HCT116 (cell line): ENCODE measurements at regions not wholly inside any gene's neighbourhood (a gene's known extent, or its start where the extent isn't known, plus 50 kb on each side); places are given as distances from the start of the nearest gene placed in this dataset.

ENCODE experiments used
- ATAC-seq: fragments of 200-7000 bp; cut with Tn5 transposase; 2 replicates; pipeline ENCODE4 v1.9.1; 2020; ENCODE audit warnings: mild to moderate bottlenecking, moderate library complexity
- BruUV-seq: library from RNA; stranded (reverse); fragments of 400-500 nt; replicated peaks from 2 replicates; lab custom pipeline; 2021; lab: Mats Ljungman, UMichigan
- CTCF ChIA-PET: fragments of 300-600 bp; sonication (Branson Sonifier 250); formaldehyde crosslinking; loops from one replicate; lab custom pipeline; 2021; ENCODE audit warnings: antibody characterized with exemption; lab: Charles Lee
- POLR2A ChIA-PET: fragments of 300-600, 350-600 bp; sonication (Branson Sonifier 250); formaldehyde crosslinking; loops from one replicate; lab custom pipeline; 2021; ENCODE audit warnings: antibody characterized with exemption; lab: Charles Lee
- RAD21 ChIA-PET, 2 experiments: fragments of 300-600 bp; sonication (Branson Sonifier 250); formaldehyde crosslinking; loops; one replicate each; lab custom pipeline; 2023; ENCODE audit warnings: low total read pairs in 2 of 2; ENCODE audit not compliant: uncharacterized antibody in 2 of 2, unreplicated experiment in 2 of 2, low non-redundant PET in 1 of 2; lab: Charles Lee
- DNase-seq: peaks from one replicate; pipeline ENCODE4 v3.0.0-alpha.2; 2010; ENCODE audit warnings: low read depth, low spot score
- H2AFZ ChIP-seq: fragments of 200-600 bp; shearing (Covaris generic), sonication (generic); 2 replicates; pipeline ENCODE4 v1.6.1; 2017; ENCODE audit warnings: low read depth, mixed run types, mixed read lengths, antibody characterized with exemption, low read length; ENCODE audit not compliant: poor library complexity, severe bottlenecking
- H3K27ac ChIP-seq: 2 replicates; pipeline ENCODE4 v1.5.1; 2012; ENCODE audit warnings: low read depth, low read length
- H3K27me3 ChIP-seq: fragments of 200-600 bp; sonication (generic); 2 replicates; pipeline ENCODE4 v1.6.1; 2016; ENCODE audit warnings: mixed run types, low read length, mixed read lengths; ENCODE audit not compliant: insufficient read depth
- H3K36me3 ChIP-seq, 2 experiments: fragments of 200-500 bp in 1 of 2; fragments of 200-600 bp in 1 of 2; sonication (Bioruptor generic) in 1 of 2; sonication (generic) in 1 of 2; 2 replicates each; pipeline versions ENCODE4 v1.5.1 to v1.6.1; 2014 to 2016; ENCODE audit warnings: low read length in 2 of 2, inconsistent platforms in 1 of 2, mixed read lengths in 1 of 2, mixed run types in 1 of 2; ENCODE audit not compliant: insufficient read depth in 2 of 2, control insufficient read depth in 1 of 2
- H3K4me1 ChIP-seq, 2 experiments: fragments of 200-600 bp in 1 of 2; sonication (generic) in 1 of 2; 2 replicates each; pipeline versions ENCODE4 v1.5.1 to v1.6.1; 2012 to 2017; ENCODE audit warnings: low read length in 2 of 2, inconsistent platforms in 1 of 2, mild to moderate bottlenecking in 1 of 2, mixed read lengths in 1 of 2, mixed run types in 1 of 2, moderate library complexity in 1 of 2; ENCODE audit not compliant: insufficient read depth in 2 of 2, control insufficient read depth in 1 of 2
- H3K4me2 ChIP-seq: fragments of 200-600 bp; sonication (generic); 2 replicates; pipeline ENCODE4 v1.6.1; 2017; ENCODE audit warnings: mixed run types, low read length, mixed read lengths
- H3K4me3 ChIP-seq, 2 experiments: fragments of 200-600 bp in 1 of 2; sonication (generic) in 1 of 2; replicated peaks in 1 of 2; 2 replicates each; pipeline ENCODE4 v1.5.1; 2011 to 2016; ENCODE audit warnings: low read length in 2 of 2, control low read depth in 1 of 2, low read depth in 1 of 2, mild to moderate bottlenecking in 1 of 2, mixed read lengths in 1 of 2, mixed run types in 1 of 2
- H3K79me2 ChIP-seq: fragments of 200-600 bp; sonication (generic); 2 replicates; pipeline ENCODE4 v1.6.1; 2017; ENCODE audit warnings: mild to moderate bottlenecking, mixed run types, low read length, moderate library complexity, mixed read lengths; ENCODE audit not compliant: insufficient read depth
- H3K9ac ChIP-seq: fragments of 200-600 bp; sonication (generic); 2 replicates; pipeline ENCODE4 v1.6.1; 2016; ENCODE audit warnings: low read length, mixed read lengths
- H3K9me2 ChIP-seq: fragments of 200-600 bp; sonication (generic), shearing (Covaris generic); 2 replicates; pipeline ENCODE4 v1.6.1; 2017; ENCODE audit warnings: mixed run types, mild to moderate bottlenecking, moderate library complexity; ENCODE audit not compliant: insufficient read depth
- H3K9me3 ChIP-seq, 2 experiments: fragments of 200-500 bp in 1 of 2; fragments of 200-600 bp in 1 of 2; sonication (Bioruptor generic) in 1 of 2; sonication (generic) in 1 of 2; 2 replicates each; pipeline ENCODE4 v1.6.1; 2014 to 2017; ENCODE audit warnings: low read length in 2 of 2, mixed read lengths in 2 of 2, inconsistent platforms in 1 of 2, low read depth in 1 of 2, mild to moderate bottlenecking in 1 of 2, mixed run types in 1 of 2, moderate library complexity in 1 of 2; ENCODE audit not compliant: control insufficient read depth in 1 of 2, insufficient read depth in 1 of 2
- H4K20me1 ChIP-seq: fragments of 200-600 bp; sonication (generic), shearing (Covaris generic); 2 replicates; pipeline ENCODE4 v1.6.1; 2017; ENCODE audit warnings: mixed run types, mild to moderate bottlenecking, moderate library complexity; ENCODE audit not compliant: insufficient read depth
- CEBPB ChIP-seq: IDR thresholded peaks from 2 replicates; pipeline ENCODE4 v1.6.1; 2012; ENCODE audit warnings: low read depth
- CTCF ChIP-seq, 3 experiments: fragments of 200-600 bp in 1 of 3; sonication (generic) in 1 of 3; IDR thresholded peaks in 2 of 3; conservative IDR thresholded peaks in 1 of 3; 2 replicates each; pipeline ENCODE4 v1.5.1; 2012 to 2017; ENCODE audit warnings: low read depth in 2 of 3, low read length in 2 of 3, antibody characterized with exemption in 1 of 3, borderline replicate concordance in 1 of 3, control low read depth in 1 of 3, mild to moderate bottlenecking in 1 of 3, mixed read lengths in 1 of 3, mixed run types in 1 of 3, moderate library complexity in 1 of 3; ENCODE audit not compliant: insufficient read depth in 1 of 3
- EGR1 ChIP-seq: IDR thresholded peaks from 2 replicates; pipeline ENCODE4 v1.6.1; 2012; ENCODE audit warnings: low read depth
- ELF1 ChIP-seq: IDR thresholded peaks from 2 replicates; pipeline ENCODE4 v1.6.1; 2012; ENCODE audit warnings: low read depth, borderline replicate concordance
- EZH2 ChIP-seq: fragments of 200-600 bp; sonication (generic); IDR thresholded peaks from 2 replicates; pipeline ENCODE4 v1.6.1; 2017; ENCODE audit warnings: antibody characterized with exemption, mixed run types
- EZH2phosphoT487 ChIP-seq: fragments of 200-600 bp; IDR thresholded peaks from 2 replicates; pipeline ENCODE4 v1.6.1; 2018; ENCODE audit warnings: antibody characterized with exemption, borderline replicate concordance
- FOSL1 ChIP-seq: IDR thresholded peaks from 2 replicates; pipeline ENCODE4 v1.6.1; 2012; ENCODE audit warnings: low read depth
- JUND ChIP-seq: IDR thresholded peaks from 2 replicates; pipeline ENCODE4 v1.6.1; 2012
- POLR2A ChIP-seq: IDR thresholded peaks from 2 replicates; pipeline ENCODE4 v1.7.0; 2011; ENCODE audit warnings: borderline replicate concordance; ENCODE audit not compliant: insufficient read depth, insufficient read length; ENCODE audit errors: extremely low read depth
- POLR2AphosphoS5 ChIP-seq: IDR thresholded peaks from 2 replicates; pipeline ENCODE4 v1.6.1; 2011; ENCODE audit warnings: mild to moderate bottlenecking, low read depth, low read length, moderate library complexity
- REST ChIP-seq: IDR thresholded peaks from 2 replicates; pipeline ENCODE4 v1.6.1; 2012; ENCODE audit warnings: low read depth
- SIN3A ChIP-seq: IDR thresholded peaks from 2 replicates; pipeline ENCODE4 v1.6.1; 2012; ENCODE audit warnings: low read depth
- SP1 ChIP-seq: IDR thresholded peaks from 2 replicates; pipeline ENCODE4 v1.6.1; 2012; ENCODE audit warnings: low read depth
- SRF ChIP-seq: IDR thresholded peaks from 2 replicates; pipeline ENCODE4 v1.6.1; 2012; ENCODE audit warnings: low read depth
- YY1 ChIP-seq: IDR thresholded peaks from 2 replicates; pipeline ENCODE4 v1.6.1; 2011; ENCODE audit warnings: low read length, low read depth, moderate library complexity, mild to moderate bottlenecking; ENCODE audit not compliant: insufficient replicate concordance; ENCODE audit errors: extremely low read depth
- ZFX ChIP-seq: fragments of 450-650 bp; IDR thresholded peaks from 2 replicates; pipeline ENCODE4 v1.6.1; 2017
- ZNF274 ChIP-seq: fragments of 200-500 bp; sonication (Bioruptor generic); IDR thresholded peaks from 2 replicates; pipeline ENCODE4 v1.6.1; 2014; ENCODE audit warnings: mild to moderate bottlenecking, low read depth, low read length, inconsistent platforms
- intact Hi-C: fragments of 100-400 bp; cut with micrococcal nuclease; formaldehyde crosslinking; loops from 2 replicates; pipeline ENCODE4 v1.10.0; 2022
- TF ChIP-seq, protein P1 (sequence below): IDR thresholded peaks from 2 replicates; pipeline ENCODE4 v1.6.1; 2012
- TF ChIP-seq, protein P2 (sequence below): IDR thresholded peaks from 2 replicates; pipeline ENCODE4 v1.6.1; 2011; ENCODE audit warnings: mild to moderate bottlenecking, low read length, moderate library complexity; ENCODE audit not compliant: insufficient replicate concordance; ENCODE audit errors: extremely low read depth
- TF ChIP-seq, protein P3 (sequence below): IDR thresholded peaks from 2 replicates; pipeline ENCODE4 v1.6.1; 2012

- Histone ChIP-seq H3K9me3 (no peaks in the 10 kb centered on the region), H4K20me1 (no peaks in the 10 kb centered on the region), H3K27me3 (no peaks in the 10 kb centered on the region), H3K4me2 (no peak overlapping the region), H3K9ac (no peak overlapping the region), H2AFZ (no peak overlapping the region), H3K36me3 (no peaks in the 10 kb centered on the region), H3K4me3 (no peak overlapping the region), H3K27ac (no peak overlapping the region), H3K79me2 (no peaks in the 10 kb centered on the region), H3K4me1 (no peaks in the 10 kb centered on the region), H3K9me2 (no peaks in the 10 kb centered on the region)
- no peak for DNase-seq
- ChIA-PET POLR2A (no interaction called here), RAD21 (no interaction called here), CTCF (interaction anchor here (2.3 kb wide), 1 partner anchor 11 kb away, joined by 9 read pairs; no protein-coding TSS in a partner anchor)
- intact Hi-C loops: no loop called here
- ATAC-seq: no peak
- no TSS peak for BruUV-seq
- TF ChIP-seq POLR2AphosphoS5 (no peak), EZH2 (no peak), CTCF (IDR thresholded peaks at IDR 0.05 in 2 of 3, conservative IDR thresholded peaks at IDR 0.05 in 1 of 3; ENCODE audit: borderline replicate concordance in 1 of 3, insufficient read depth in 1 of 3, low read depth in 2 of 3, low read length in 2 of 3) (no peak), REST (no peak), POLR2A (no peak), SP1 (no peak), YY1 (no peak), FOSL1 (no peak), CEBPB (no peak), SIN3A (no peak), EZH2phosphoT487 (no peak), ZFX (no peak), JUND (no peak), EGR1 (no peak), SRF (no peak), ZNF274 (no peak), ELF1 (no peak)
- TF ChIP-seq, protein P1, sequence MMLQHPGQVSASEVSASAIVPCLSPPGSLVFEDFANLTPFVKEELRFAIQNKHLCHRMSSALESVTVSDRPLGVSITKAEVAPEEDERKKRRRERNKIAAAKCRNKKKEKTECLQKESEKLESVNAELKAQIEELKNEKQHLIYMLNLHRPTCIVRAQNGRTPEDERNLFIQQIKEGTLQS: no peak
- TF ChIP-seq, protein P2, sequence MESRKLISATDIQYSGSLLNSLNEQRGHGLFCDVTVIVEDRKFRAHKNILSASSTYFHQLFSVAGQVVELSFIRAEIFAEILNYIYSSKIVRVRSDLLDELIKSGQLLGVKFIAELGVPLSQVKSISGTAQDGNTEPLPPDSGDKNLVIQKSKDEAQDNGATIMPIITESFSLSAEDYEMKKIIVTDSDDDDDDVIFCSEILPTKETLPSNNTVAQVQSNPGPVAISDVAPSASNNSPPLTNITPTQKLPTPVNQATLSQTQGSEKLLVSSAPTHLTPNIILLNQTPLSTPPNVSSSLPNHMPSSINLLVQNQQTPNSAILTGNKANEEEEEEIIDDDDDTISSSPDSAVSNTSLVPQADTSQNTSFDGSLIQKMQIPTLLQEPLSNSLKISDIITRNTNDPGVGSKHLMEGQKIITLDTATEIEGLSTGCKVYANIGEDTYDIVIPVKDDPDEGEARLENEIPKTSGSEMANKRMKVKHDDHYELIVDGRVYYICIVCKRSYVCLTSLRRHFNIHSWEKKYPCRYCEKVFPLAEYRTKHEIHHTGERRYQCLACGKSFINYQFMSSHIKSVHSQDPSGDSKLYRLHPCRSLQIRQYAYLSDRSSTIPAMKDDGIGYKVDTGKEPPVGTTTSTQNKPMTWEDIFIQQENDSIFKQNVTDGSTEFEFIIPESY: no peak
- TF ChIP-seq, protein P3, sequence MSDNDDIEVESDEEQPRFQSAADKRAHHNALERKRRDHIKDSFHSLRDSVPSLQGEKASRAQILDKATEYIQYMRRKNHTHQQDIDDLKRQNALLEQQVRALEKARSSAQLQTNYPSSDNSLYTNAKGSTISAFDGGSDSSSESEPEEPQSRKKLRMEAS: no peak
These were observed 174.0 kb upstream of the CIBAR2 start for GRCh38 chr16:85286066-85286831.
